GM21825 (cell line): ENCODE measurements at regions not wholly inside any gene's neighbourhood (a gene's known extent, or its start where the extent isn't known, plus 50 kb on each side); places are given as distances from the start of the nearest gene placed in this dataset.

Experiments
- ATAC-seq: cut with Tn5 transposase; IDR thresholded peaks from one replicate; pipeline ENCODE4 v1.9.1; 2021; ENCODE audit warnings: mild to moderate bottlenecking, moderate library complexity; ENCODE audit not compliant: unreplicated experiment

DNA sequence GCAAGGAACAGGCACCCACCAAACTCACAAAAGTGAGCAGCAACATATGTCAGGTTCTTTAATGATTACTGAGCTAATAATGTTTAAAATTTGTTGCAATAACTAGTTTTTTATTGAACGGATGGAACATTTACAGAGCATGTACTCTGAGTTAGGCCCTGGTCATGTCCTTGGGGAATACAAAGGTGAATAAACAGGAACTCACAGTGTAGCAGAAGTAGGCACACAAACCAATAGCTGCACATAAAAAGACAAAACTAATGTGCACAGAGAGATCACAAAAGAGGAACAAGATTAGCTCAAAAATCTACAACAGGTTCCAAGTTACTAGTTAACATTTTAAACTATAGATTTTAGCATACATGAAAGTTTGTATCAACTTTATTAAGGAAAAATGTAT lies 505.3 kb upstream of the PPP2R3A start:
- ATAC-seq: no peak

DNA sequence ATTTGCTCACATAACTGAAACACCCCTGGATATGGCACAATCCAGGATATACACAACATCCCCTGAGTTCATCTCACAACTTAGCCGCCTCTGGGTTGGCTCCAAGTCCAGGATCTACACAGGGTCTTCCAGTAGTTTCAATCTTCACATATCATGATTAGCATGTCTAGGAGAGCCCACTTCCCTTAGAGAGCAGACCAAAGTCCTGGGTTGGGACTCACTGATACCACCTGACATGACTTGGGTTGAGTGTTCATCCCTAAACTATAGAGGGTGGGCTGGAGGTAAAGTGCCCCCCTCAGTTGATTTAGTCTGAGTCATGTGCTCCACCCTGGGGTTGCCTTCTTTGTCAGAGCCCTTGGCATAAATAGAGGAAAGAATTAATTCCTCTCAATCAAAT lies 493.6 kb upstream of the PPP2R3A start:
- no peak for ATAC-seq

DNA sequence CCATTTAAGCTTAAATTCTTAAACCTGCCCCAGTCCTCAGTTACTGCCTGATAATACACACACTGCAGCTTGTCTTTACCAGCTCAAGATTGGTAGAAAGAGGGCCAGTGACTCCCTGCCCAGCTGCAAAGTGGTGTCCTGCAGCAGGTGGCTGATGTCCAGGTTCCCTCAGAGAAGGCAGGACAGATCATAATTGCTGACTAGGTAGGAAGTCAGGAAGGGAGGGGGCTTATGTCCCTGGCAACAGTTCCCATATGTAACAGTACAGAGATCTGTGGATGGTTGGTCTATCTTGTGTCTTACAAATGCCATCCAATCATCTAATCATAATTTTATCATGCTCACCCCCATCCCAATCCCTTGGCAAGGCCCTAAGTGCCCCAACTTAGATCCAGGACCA lies 492.1 kb upstream of the PPP2R3A start:
- ATAC-seq: no peak

DNA sequence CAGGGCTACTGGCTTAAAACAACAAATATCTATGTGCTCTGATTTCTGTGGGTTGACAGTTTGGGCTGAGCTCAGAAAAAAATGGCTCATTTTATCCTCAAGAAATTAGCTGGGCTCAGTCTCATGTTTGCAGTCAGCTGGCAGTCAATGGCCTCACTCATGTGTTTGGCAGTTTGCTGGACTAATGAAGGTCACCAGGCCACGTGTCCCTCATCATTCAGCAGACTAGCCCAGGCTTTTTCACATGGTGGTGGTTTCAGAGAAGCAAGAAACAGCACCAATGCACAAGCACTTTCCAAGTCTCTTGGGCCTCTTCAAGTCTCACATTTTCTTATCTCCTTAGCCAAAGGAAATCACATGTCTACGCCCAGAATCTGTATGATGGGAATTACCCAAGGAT lies 478.3 kb upstream of the PPP2R3A start:
- no peak for ATAC-seq

DNA sequence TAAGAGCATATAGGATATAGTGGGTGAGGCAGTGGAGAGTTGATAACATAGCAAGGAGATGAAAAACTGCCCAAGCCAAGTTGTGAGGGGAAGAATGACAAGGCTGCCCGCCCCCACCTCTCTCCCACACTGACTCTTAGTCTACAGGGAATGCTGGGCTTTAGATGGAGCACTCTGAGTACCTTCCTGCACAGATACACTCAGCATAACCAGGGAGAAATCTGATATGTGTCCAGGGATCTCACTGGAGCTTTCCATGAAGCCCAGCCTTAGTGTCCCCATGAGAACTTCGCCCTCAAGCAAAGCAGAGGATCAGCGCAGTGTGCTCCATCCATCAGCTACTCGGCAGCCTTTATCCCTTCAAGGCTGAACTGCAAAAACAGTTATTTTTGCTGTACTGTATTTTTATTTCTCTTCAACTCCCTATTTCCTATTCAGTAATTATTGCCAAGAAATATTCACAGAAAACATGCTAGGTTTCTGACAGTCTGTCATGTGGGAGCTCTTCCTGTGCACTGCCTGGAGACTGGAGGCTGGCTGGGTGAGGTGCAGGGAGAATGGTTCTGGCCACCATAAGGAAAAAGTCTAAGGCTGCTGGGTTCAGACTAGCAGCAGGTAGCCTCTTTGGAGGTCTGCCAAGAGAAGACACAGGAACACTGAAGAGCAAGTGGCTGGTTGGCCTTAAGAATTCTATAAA lies 475.2 kb upstream of the PPP2R3A start:
- ATAC-seq: no peak

DNA sequence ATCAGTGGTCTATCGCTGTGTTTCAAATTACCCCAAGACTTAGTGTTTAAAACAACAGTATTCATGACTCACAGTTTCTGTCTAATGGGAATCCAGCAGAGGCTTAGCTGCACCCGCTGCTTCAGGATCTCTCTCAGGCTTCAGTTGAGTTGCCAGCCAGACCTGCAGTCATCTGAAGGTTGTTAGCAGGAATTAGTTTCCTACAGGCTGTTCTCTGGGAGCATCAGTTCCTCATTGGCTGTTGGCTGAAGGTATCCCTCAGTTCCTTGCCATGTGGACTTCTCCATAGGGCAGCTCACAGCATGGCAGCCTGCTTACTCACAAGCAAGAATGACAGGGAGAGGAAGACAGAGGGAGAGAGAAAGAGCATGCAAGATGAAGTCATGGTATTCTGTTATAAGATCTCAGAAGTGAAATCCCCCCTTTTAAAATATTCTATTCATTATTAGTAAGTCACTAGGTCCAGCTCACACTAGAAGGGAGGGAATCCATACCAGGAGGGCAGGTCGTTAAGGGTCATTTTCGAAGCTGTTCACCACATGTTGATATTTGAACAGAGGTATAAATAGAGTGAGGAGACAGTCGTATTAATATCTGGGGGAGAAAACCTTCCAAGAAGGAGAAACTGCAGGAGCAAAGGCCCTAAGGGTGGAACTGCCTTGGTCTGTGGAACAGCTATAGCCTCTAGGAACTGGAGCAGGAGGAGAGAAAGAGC lies 473.9 kb upstream of the PPP2R3A start:
- no peak for ATAC-seq

DNA sequence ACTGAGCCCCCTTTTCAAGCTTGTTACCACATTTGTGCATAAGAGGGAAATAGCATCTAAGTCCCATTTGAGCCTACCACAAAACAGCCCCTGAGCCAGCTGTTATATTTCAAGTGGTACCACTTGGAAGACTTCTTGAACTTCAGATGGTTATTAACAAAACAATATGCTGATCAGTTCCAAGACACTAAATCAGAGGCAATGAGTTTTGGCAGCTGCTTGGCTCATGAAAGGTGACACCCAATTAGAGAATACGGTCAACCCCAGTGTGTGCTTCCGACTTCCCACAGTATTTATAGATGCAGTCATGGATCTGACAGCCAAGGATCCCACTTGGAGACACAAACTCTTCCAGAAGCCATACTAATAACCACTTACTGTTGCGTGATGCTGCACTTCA lies 469.6 kb upstream of the PPP2R3A start:
- ATAC-seq: no peak

DNA sequence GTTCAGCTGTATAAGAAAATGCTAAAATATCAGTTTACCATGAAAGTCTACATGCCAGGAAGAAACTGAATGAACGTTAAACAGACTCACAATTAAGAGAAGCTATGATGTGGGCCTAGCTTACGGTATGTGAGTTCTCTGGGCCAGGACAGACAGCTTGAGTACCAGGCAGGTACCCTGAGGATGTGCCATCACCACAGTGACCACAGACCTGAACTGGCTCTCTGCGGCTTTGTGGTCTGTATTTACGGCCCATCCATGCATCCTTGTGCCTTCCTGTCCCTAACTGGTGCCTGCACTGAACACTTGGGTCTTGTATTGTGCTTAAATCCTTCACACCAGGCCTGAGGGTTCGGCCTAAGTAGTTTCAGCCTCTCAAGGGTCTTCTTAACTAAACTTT lies 467.5 kb upstream of the PPP2R3A start:
- no peak for ATAC-seq

DNA sequence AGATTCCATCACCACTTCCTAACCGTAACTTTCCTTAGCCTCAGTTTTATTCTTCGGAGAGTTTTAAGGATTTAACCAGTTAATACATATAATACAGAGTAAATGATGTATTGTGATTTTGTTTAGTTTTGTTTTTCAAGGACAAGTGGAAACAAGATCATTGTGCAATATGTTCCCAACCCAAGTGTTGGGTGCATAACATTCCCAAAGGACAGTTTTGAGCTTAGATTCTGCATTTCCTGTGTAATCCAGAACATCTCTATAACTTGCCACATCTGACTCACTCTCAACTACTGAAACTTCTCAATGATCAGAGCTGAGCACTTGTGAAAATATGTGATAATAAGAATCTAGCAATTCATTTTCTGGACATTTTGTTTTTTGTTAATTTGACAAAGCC lies 466.1 kb upstream of the PPP2R3A start:
- ATAC-seq: no peak

DNA sequence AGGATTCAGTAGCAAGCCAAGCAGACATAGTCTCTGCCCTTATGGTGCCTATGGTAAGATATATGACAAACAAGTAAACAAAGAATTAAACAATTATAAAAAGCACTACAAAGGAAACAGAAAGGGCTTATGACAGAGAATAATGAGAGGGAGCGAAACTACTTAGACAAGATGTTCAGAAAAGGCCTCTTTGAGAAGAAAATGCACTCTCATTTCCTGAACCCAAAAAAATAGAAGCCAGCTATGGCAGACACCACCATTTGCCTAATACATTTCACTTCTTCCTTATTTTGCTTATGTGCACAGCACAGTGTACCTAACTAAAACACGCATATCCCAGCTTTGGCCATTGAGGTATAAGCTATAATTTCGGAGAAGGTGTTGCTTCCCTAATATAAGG lies 465.5 kb upstream of the PPP2R3A start:
- no peak for ATAC-seq

DNA sequence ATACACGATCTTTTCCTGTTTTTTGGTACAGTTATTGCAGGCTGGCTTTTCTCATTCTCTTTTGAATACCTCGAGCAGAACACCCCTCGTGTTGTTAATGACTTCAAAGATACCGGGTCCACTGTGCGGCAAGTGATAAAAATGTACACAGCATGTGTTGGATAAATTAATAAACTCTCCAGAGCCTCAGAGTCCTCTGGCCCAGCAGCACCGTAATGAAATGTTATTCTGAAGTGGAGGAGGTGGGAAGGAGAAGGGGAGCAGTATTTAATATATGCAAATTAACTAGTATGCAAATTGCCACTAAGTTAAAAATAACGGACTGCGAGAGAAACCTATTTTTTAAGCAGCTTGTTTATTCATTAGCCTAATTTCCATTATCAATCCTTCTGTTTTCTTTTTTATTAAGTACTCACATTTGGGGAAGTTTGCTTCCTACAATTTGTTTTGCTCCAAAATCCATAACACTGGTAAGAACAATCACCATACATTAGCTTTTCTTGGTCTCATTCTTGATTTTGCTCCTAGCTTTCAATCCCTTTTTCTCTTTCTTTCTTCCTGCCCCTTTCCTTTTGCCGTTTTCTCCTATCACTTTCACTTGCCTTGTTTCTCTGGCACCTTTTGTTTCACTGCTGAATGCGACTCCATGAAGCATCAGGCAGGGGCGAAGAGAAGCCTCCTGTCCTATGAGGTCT lies 462.3 kb upstream of the PPP2R3A start:
- no peak for ATAC-seq

DNA sequence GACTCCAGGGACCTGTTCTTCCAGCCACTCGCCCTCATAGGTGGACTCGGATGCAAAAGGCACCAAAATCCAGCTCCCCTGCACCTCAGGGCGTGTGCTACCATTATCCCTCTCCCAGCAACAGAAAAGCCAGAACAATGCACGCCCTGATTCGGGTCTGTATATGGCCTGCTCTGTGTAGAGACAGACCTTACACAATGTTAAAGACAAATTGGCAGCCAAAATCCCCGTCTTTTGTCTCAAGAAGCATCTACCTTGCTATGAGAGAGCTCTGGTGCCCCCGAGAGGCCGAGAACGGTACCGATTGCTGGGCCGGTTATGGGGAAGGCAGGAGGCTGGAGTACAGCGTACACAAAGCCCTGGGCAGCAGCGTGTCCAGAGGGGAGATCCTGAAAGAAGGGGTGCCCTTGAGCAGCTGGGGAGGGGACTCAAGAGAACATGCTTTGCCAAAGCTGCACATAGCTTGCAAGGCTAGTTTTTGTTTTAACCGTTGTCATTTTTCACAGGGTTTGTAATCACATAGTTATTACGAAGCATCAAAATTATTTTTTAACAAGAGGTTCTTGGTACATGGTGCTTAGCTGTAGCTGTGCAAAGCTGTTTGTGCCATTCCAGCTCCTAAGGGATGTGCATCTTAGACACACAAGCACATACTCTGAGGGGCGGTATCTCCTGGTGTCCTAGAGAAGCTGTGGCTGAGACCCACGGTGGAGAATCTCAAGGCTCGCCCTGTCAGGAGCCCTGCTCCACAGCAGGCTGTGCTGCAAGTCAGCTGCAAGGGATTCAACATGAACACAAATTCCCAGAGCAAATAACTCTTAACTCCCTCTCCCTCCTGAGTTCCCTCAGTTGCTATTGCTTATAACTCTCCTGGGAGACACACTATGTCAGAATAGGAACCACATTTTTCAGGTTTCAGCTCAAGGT lies 461.5 kb upstream of the PPP2R3A start:
- no peak for ATAC-seq

DNA sequence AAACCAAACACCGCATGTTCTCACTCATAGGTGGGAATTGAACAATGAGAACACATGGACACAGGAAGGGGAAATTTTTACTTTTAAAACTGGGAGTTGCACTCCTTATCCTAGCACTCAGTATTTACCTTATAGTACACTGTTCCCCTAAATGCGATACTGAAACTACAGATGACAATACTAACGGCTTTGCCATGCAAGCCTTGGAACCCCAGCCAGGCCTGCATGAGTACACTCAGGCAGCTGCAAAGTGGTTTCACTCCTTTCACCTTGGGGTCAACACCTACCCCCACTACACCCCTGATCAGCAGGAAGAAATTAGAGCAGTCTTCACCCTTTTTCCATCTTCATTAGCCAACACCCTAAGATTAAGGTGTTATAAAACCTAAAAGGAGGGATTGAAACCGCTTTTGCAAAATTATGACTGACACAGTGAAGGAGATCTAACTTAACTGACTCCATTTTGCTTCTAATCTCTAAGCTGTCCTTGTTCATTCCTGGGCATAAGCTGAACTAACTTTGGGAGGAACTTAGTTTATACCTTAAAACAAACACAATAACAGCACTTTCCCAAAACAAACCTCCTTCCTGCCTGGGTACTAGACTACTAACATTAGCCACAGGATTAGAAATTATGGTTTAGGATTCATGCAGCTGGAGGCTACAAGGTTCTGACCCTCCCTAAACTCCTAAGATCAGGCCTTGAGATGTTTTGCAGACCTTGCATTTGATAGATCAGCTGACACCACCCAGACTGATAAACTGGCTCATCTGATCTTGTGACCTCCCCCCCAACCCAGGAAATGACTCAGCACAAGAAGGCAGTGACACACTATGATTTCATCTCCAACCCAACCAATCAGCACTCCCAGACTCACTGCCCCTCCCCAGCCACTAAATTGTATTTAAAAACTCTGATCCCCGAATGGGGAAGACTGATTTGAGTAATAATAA lies 452.1 kb upstream of the PPP2R3A start:
- ATAC-seq: no peak

DNA sequence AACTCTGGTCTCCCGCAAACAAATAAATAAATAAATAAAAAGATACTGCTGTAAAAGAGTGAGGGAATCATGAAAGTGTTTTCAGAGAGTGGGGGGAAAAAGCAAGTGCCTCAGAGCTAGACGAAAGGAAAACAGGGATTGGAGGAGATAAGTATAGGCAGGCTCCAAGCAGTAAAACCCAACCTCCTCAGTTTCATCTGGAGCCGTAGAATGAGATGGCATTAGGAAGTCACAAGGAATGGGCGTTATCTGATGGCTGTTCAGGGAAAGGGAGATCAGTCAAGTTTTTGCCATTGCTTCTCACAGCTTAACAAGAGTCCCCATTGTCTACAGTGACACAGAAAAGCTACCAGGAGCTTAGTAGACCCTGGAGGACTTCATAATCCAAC lies 451.5 kb upstream of the PPP2R3A start:
- ATAC-seq: no peak

DNA sequence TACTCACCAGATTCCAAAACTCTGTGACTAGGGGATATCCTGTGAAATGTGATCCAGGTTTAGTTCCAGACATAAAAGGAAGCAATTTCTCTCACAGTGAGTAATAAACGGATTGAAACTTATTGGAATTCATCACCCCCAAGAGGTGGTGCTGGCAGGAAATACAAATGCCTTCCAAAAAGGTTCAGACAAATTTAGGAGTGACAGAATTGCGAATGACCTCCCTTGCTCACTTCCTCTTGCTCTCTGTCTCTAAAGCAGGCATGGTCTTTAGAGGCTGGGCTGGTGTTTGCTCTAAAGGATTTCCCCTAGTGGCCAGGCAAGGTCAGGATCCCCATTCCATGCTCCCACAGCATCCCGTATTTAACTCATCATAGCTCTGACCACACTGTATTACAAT lies 449.4 kb upstream of the PPP2R3A start:
- no peak for ATAC-seq

DNA sequence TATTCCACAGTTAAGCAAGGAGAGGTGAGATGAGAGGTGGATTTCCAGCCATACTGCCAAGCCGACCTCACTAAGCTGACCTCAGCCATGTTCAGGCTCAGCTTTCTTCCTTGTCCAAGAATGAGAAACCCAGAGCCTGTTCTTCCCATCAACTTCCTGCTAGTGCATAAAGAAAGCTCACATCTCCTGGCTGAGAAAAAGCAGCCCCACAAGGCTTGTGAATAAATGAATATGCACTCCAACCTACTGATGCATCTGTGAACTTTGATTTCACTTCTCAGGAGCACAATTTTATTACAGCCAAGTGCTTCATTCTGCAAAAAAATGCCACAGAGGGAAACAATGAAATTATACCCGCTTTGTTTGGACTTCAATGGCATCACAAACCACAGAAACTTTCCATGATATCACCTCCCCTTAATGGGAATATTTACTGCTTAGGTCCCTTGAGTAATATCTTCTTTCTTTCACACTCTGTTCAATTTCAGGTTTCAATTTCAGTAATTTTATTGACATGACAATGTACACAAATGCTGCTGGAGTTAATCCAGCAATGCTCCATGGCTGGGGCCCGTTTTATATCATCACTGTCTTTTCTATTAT lies 437.0 kb upstream of the PPP2R3A start:
- no peak for ATAC-seq

DNA sequence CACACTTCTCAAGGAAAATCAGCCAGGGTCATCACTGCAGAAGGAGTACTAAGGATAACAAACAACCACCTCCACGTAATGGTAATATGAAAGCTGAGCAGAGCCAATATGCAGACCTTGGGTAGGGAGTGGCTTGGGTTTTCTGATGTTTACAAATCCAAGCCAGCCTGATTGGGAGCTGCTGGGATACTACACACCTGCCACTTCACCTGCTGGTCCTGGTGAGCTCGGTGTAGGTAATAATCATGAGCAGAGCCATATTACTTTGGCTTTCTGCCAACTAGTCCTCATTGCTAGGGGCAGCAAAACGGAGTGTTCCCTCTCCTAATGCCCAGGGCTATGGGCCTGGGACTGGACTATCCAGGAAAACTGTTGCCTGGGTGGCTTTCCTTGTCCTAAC lies 433.5 kb upstream of the PPP2R3A start:
- ATAC-seq: no peak

DNA sequence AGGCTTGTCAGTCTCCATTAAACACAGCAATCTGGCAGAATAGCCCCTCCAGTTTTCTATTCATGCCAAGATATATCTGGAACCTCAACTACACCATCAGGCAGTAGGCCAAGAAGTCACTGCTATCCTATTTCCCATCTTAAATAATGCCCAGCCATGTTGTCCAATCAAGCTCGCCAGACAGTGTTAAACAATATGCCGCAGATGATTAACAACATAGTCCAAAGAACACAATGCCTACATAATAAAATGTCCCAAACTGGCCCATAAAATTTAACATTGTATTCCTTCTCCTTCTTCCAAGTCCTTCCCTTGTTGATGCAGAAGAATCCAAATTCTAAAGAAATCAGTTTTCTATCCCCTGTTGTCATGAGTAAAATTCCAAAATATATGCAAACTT lies 427.4 kb upstream of the PPP2R3A start:
- no peak for ATAC-seq

DNA sequence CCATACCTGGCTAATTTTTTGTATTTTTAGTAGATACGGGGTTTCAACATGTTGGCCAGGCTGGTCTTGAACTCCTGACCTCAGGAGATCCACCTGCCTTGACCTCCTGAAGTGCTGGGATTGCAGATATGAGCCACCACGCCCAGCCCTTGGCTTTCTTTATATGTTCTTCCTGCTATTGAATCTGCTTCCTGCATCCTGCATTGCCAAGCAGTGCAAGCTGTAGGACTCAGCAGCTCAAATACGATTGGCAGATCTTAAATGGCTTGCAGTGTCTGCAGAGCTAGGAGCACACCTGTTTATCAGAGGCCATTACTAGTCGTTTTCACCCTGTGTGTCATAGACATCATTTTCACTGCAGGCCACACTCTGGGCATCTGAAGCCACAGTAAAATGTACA lies 426.2 kb upstream of the PPP2R3A start:
- ATAC-seq: no peak

DNA sequence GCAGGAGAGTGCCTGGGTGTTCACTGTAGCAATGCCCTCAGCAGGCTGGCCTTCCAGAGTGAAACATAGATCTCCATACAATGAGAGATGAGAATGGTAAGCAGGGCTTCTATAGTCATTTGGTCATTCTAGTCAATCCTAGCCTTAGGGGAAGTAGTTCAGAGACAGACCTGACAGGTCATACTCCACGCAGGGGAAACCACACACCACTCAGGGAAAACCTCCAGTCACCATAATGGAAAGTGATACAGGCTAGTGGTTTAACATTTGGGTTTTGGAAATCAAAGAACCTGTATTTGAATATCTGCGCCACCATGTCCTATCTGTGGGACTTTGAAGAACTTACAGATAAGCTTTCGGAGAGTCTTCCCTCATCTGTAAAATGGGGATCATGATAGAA lies 425.7 kb upstream of the PPP2R3A start:
- ATAC-seq: no peak
